ENCODE measurements at regions not wholly inside any gene's neighbourhood (a gene's known extent, or its start where the extent isn't known, plus 50 kb on each side); places are given as distances from the start of the nearest gene placed in this dataset.

DNA sequence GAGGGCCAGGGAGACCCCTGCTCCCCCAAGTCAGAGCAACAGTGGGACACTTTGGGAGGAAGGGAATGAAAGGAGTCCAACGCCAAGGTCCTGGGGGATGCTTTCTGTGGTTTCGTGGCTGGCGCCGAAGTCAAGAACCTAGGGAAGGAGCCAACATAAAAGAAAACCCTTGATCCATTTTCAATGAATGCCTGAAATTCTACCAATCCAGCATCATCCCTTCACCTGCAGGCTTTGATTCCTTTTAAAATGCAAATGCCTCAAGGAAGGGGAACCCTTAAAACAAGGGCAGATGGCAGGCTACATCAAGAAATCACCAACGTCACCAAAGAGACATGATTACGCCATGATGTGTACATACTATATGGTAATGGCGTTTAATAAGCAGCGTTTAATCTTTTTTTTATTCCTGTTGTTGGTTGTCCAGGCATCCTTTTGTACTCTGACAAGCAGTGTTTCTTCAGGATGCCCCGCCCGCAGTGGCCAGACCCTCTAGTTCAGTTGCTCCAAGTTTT, 123.3 kb upstream of the SLC1A4 start:
- TF ChIP-seq, protein P1, sequence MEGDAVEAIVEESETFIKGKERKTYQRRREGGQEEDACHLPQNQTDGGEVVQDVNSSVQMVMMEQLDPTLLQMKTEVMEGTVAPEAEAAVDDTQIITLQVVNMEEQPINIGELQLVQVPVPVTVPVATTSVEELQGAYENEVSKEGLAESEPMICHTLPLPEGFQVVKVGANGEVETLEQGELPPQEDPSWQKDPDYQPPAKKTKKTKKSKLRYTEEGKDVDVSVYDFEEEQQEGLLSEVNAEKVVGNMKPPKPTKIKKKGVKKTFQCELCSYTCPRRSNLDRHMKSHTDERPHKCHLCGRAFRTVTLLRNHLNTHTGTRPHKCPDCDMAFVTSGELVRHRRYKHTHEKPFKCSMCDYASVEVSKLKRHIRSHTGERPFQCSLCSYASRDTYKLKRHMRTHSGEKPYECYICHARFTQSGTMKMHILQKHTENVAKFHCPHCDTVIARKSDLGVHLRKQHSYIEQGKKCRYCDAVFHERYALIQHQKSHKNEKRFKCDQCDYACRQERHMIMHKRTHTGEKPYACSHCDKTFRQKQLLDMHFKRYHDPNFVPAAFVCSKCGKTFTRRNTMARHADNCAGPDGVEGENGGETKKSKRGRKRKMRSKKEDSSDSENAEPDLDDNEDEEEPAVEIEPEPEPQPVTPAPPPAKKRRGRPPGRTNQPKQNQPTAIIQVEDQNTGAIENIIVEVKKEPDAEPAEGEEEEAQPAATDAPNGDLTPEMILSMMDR (IDR thresholded peaks at IDR 0.05): no peak
- no peak for TF ChIP-seq POLR2A (IDR thresholded peaks at IDR 0.05)
